K562 (cell line): ENCODE measurements at regions not wholly inside any gene's neighbourhood (a gene's known extent, or its start where the extent isn't known, plus 50 kb on each side); places are given as distances from the start of the nearest gene placed in this dataset.

Experiments used
- E2F6 ChIP-seq, 2 experiments: IDR thresholded peaks; 2 replicates each; pipeline ENCODE4 v1.6.1; 2011; ENCODE audit warnings: borderline replicate concordance in 1 of 2, control low read depth in 1 of 2, low read depth in 1 of 2, low read length in 1 of 2, mild to moderate bottlenecking in 1 of 2, mixed read lengths in 1 of 2, moderate library complexity in 1 of 2; ENCODE audit not compliant: insufficient read depth in 1 of 2, insufficient read length in 1 of 2, poor library complexity in 1 of 2, severe bottlenecking in 1 of 2; ENCODE audit errors: extremely low read depth in 1 of 2
- ZNF263 ChIP-seq: sonication (generic); formaldehyde crosslinking; IDR thresholded peaks from 2 replicates; pipeline ENCODE4 v1.8.0; 2022; ENCODE audit warnings: mild to moderate bottlenecking, missing genetic modification reagents, borderline replicate concordance
- ZNF778 ChIP-seq: fragments of 450-650 bp; formaldehyde crosslinking; IDR thresholded peaks from 2 replicates; pipeline ENCODE4 v1.4.0; 2020; ENCODE audit warnings: mild to moderate bottlenecking, moderate library complexity
- TF ChIP-seq, protein P1 (sequence below), 2 experiments: fragments of 450-650 bp; IDR thresholded peaks; 2 replicates each; pipeline ENCODE4 v1.6.1; 2016; ENCODE audit warnings: mild to moderate bottlenecking in 2 of 2, borderline replicate concordance in 1 of 2, low read depth in 1 of 2, moderate library complexity in 1 of 2

DNA sequence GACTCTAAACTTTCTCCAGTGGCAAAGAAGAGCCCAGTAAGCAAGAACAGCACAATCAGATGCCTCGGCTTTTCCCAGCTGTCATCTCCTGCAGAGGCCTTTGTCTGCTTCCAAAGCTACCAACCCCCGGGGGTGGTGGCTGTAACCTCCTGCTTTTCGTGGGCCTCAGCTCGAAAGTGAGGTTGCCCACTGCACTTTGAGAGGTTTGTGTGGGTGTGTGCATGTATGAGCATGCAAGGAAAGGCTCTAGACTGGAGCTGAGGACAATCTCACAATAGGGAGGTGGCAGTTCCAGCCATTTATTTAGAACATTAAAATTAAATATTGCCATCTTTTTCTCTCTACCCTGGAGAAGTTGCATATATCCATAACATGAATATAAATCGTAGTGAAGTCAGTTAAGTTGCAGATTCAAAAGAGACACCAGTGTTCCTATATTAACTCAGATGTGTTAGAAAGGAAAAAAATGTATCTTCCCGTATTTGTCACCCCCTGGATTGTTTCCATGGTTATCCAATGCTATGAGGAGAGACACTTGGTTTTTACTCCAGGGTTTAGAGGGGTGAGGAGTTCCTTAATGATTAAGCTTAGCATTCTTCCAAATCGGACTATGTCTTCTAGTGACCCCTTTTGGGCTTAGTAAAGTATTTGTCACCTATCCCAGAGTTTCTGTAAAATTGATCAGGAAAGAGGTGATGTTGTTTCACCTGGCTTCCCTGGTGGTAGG is 781.1 kb downstream of the INHBA start (continued):
- TF ChIP-seq, protein P1, sequence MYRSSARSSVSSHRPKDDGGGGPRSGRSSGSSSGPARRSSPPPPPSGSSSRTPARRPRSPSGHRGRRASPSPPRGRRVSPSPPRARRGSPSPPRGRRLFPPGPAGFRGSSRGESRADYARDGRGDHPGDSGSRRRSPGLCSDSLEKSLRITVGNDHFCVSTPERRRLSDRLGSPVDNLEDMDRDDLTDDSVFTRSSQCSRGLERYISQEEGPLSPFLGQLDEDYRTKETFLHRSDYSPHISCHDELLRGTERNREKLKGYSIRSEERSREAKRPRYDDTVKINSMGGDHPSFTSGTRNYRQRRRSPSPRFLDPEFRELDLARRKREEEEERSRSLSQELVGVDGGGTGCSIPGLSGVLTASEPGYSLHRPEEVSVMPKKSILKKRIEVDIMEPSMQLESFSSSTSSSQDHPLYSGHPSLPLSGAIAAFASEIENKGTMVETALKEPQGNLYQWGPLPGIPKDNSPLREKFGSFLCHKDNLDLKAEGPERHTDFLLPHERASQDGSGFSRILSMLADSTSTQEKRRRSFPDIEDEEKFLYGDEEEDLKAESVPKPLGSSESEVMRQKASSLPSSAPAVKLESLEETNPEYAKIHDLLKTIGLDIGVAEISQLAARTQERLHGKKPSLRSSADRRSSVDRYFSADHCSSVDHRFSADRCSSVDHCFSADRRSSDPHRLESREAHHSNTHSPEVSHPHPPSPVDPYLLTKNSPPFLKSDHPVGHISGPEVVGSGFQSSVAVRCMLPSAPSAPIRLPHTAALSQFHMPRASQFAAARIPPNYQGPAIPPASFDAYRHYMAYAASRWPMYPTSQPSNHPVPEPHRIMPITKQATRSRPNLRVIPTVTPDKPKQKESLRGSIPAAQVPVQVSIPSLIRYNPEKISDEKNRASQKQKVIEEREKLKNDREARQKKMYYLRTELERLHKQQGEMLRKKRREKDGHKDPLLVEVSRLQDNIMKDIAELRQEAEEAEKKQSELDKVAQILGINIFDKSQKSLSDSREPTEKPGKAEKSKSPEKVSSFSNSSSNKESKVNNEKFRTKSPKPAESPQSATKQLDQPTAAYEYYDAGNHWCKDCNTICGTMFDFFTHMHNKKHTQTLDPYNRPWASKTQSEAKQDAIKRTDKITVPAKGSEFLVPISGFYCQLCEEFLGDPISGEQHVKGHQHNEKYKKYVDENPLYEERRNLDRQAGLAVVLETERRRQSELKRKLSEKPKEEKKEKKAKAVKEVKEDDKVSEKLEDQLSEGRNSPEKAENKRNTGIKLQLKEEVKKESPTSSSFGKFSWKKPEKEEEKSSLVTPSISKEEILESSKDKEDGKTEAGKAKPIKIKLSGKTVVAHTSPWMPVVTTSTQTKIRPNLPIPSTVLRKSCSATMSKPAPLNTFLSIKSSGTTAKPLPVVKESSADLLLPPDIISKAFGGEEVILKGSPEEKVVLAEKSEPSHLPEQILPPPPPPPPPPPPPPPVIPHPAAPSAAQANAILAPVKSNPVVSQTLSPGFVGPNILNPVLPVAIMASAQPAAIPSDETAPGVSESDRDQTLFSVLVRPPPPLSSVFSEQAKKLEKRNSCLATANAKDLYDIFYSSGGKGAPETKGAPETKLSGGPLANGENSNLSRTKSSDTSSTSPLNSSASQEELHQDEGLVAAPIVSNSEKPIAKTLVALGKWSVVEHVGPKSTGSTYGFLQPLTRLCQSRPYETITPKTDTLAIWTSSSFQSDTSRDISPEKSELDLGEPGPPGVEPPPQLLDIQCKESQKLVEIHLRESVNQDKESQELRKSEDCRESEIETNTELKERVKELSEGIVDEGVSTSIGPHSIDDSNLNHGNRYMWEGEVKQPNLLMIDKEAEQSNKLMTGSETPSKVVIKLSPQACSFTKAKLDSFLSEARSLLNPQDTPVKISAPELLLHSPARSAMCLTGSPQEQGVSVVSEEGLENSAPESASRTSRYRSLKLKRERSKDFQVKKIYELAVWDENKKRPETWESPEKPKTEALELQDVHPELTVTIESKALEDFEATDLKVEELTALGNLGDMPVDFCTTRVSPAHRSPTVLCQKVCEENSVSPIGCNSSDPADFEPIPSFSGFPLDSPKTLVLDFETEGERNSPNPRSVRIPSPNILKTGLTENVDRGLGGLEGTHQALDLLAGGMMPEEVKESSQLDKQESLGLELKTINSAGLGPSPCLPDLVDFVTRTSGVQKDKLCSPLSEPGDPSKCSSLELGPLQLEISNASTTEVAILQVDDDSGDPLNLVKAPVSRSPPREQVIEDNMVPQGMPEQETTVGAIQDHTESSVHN (IDR thresholded peaks at IDR 0.05; ENCODE audit: borderline replicate concordance in 1 of 2, low read depth in 1 of 2): no peak
- TF ChIP-seq ZNF263 (CRISPR knock-in tag) (no peak), ZNF778 (CRISPR knock-in tag) (no peak), E2F6 (IDR thresholded peaks at IDR 0.05; ENCODE audit: borderline replicate concordance in 1 of 2, extremely low read depth in 1 of 2, insufficient read depth in 1 of 2, insufficient read length in 1 of 2, low read depth in 1 of 2, low read length in 1 of 2, poor library complexity in 1 of 2, severe bottlenecking in 1 of 2) (no peak)
